Muscle layer of duodenum (tissue), 2 donors: ENCODE measurements at regions not wholly inside any gene's neighbourhood (a gene's known extent, or its start where the extent isn't known, plus 50 kb on each side); places are given as distances from the start of the nearest gene placed in this dataset.

Source experiments
- H3K27ac ChIP-seq: one replicate; pipeline ENCODE4 v1.7.0; 2013; ENCODE audit warnings: mild to moderate bottlenecking, low read length
- H3K27me3 ChIP-seq: one replicate; pipeline ENCODE4 v1.7.0; 2013; ENCODE audit warnings: low read depth, mild to moderate bottlenecking, control low read depth, low read length
- H3K36me3 ChIP-seq, 2 donors: one replicate each; pipeline ENCODE4 v1.7.0; 2013; ENCODE audit warnings: low read length in 2 of 2, control low read depth in 1 of 2, mild to moderate bottlenecking in 1 of 2; ENCODE audit not compliant: insufficient read depth in 2 of 2, control insufficient read depth in 1 of 2
- H3K4me1 ChIP-seq, 2 donors: one replicate each; pipeline ENCODE4 v1.7.0; 2013; ENCODE audit warnings: low read length in 2 of 2, mild to moderate bottlenecking in 2 of 2, control low read depth in 1 of 2, moderate library complexity in 1 of 2; ENCODE audit not compliant: insufficient read depth in 2 of 2, control insufficient read depth in 1 of 2
- H3K4me3 ChIP-seq, 2 donors: one replicate each; pipeline ENCODE4 v1.7.0; 2013; ENCODE audit warnings: low read length in 2 of 2, low read depth in 1 of 2, mild to moderate bottlenecking in 1 of 2
- H3K9me3 ChIP-seq, 2 donors: one replicate each; pipeline ENCODE4 v1.7.0; 2013; ENCODE audit warnings: low read length in 2 of 2, control low read depth in 1 of 2, mild to moderate bottlenecking in 1 of 2; ENCODE audit not compliant: control insufficient read depth in 1 of 2
- donor health status: healthy.

DNA sequence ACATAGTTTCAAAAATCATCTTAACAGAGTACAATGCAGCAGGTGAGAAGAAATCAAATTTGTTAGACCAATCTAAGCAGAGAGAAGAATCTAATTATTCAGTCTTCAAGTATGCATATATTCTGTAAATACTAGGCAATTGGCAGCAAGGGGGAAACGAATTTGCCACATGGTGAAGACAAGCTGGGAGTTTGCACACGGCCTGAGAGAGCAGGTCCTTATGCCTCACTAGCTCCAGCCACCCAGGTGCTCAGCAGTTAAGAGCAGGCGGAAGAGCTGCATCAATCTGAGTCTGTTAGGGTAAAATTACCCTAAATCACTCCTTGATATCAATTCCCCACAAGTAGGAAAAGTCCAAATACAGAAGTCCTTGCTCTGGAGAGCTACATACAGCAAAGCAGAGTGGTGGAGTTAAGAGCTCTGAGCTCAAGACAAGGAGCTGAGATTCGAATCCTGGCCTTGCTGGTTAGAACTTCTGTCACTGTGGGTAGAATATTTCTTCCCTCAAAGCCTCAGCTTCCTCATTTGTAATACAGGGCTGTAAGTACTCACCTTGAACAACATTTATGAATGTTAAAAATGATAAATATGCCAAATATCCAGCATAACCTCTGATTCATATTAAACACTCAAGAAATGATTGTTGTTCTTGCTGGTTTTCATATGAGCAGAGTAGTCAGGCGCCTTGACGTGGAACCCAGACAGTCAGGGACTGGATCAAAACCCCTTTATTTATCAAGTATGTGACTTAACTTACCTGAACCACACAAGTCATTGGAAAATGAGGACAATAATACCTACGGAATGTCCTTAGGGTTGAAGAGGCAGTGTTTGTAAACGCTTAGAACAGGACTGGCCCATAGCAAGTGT is 444.2 kb downstream of the CDH26 start:
- Histone ChIP-seq H3K27ac (no peak overlapping the region), H3K4me3 (no peak overlapping the region), H3K27me3 (no peaks in the 10 kb centered on the region), H3K36me3 (no peaks in the 10 kb centered on the region), H3K4me1 (no peaks in the 10 kb centered on the region), H3K9me3 (no peaks in the 10 kb centered on the region)

DNA sequence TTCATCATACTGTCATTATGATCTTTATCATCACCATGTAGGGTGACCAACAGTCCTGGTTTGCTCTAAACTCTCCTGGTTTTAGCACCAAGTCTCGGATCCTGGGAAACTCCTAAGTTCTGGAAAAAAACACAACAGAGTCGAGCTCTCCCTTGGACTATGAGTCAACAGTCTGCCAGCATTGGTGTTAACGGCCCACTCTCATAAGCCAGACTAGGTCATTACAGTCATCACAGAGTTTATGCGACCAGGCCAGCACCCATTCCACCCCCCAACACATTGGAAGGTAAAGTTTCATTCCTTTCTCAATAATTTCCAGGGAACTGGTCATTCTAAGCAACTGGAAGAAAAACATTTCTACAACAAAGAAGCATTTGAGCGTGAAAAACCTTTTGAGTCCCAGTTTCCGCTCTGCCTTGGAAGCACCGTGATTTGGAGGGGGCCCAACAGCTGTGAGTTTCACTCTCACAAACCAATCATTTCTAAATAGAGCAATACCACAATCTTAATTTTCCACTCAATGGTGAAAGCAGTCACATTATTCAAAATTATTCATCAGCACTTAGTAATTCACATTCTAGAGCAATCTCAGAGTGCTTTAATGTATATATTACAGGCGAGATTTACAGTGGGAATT is 445.0 kb downstream of the CDH26 start:
- H3K27ac ChIP-seq: no peak overlapping the region
- H3K4me1 ChIP-seq: no peaks in the 10 kb centered on the region
- no peak overlapping the region for H3K4me3 ChIP-seq
- H3K27me3 ChIP-seq: no peaks in the 10 kb centered on the region
- H3K9me3 ChIP-seq: no peaks in the 10 kb centered on the region
- no peaks in the 10 kb centered on the region for H3K36me3 ChIP-seq

DNA sequence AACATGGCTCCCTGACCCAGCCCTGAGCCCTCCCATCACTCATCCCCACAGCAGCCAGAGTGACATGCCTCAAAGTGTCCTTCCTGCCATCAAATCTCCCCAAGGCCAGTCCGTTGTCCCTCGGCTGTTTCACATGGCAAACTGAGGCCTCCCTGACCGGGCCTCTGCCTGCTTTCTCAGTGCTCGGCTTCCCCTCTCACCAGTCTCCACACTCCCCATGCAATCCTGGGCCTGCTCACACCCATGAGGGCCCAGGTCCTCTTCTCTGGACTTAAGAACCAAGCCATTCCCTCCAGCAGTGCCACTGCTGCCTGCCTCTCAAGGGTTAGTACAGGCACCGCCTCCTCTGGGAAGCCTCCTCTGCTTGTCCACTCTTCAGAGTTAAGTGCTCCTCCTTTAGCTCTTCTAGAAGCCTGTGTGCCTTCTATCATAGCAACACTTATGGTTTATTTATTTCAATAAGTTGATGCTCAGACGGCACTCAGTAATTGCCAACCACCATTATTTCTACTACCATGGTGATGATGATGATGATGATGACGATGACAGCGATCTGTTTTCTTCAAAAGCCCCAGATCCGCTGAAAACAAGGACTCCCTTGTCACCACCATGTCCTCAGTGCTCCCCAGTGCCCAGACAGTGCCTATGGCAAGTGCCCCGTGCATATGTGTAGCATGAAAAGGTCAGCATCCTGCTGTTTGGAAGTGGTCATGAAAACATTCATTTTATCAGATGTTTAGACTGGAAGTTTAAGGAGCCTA is 449.0 kb downstream of the CDH26 start:
- H3K36me3 ChIP-seq: no peaks in the 10 kb centered on the region

GRCh38 chr20:60407938-60408337 is 449.7 kb downstream of the CDH26 start:
- no peaks in the 10 kb centered on the region for H3K4me1 ChIP-seq
- peaks cover 0 to 4% of the 10 kb centered on the region in 2 donors for H3K9me3 ChIP-seq
- no peaks in the 10 kb centered on the region for H3K27me3 ChIP-seq
- H3K4me3 ChIP-seq: no peak overlapping the region
- H3K27ac ChIP-seq: no peak overlapping the region
- no peaks in the 10 kb centered on the region for H3K36me3 ChIP-seq

More for the DNA sequence above, 449.0 kb downstream of the CDH26 start:
- H3K4me1 ChIP-seq: no peaks in the 10 kb centered on the region
- no peak overlapping the region for H3K4me3 ChIP-seq
- no peak overlapping the region for H3K27ac ChIP-seq
- no peaks in the 10 kb centered on the region for H3K27me3 ChIP-seq
- peaks cover 0 to 4% of the 10 kb centered on the region in 2 donors for H3K9me3 ChIP-seq

DNA sequence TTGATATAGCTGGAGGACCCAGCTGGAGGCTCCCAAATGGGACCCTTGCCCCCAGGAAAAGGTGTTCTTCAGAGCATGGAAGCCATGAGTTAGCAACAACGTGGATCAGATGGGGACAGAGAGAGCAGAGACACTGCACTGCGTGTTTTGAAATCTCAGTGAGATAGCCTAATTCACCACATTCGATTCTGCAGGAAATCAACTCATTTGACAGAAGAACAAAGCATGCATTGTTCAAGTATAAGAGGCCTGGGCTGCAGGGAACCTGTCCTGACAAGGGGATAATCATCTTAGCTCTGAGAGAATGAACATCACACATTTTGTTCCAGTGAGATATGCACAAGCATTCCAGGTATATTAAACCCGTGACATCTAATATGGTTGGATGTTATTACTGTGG is 450.2 kb downstream of the CDH26 start:
- H3K9me3 ChIP-seq: peaks cover 0 to 4% of the 10 kb centered on the region in 2 donors

DNA sequence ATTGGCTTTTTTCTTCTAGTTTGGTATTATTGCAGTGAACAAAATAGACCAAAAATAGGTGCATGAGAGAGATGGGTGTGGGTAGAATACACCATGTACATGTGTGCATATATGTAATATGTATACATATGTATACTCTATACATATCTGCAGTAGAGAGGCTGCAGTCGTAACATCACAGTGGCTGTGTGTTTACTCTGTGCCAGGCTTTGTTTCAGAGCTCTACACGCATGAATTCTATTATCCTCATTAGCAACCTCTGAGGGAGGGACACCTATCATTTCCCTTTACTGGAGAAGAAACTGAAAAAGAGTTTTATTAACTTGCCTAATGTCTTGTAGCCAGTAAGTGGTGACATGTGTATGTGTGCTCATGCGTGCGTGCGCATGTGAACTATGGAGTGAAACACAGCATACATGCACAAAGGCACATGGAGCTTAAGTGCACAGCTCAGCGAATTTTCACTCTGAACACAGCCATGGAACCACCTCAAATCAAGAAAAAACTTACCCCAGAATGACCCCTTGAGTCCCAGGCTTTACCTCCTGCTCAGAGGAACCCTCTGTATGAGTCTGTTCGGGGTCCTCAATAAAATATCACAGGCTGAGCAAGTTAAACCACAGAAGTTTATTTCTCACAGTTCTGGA is 452.5 kb downstream of the CDH26 start:
- H3K9me3 ChIP-seq: peaks cover 0 to 4% of the 10 kb centered on the region in 2 donors

More for the DNA sequence above, 450.2 kb downstream of the CDH26 start:
- no peak overlapping the region for H3K4me3 ChIP-seq
- no peak overlapping the region for H3K27ac ChIP-seq
- no peaks in the 10 kb centered on the region for H3K4me1 ChIP-seq
- H3K36me3 ChIP-seq: no peaks in the 10 kb centered on the region
- H3K27me3 ChIP-seq: no peaks in the 10 kb centered on the region

GRCh38 chr20:60411813-60412212 is 453.6 kb downstream of the CDH26 start:
- no peak overlapping the region for H3K4me3 ChIP-seq
- H3K27ac ChIP-seq: no peak overlapping the region
- no peaks in the 10 kb centered on the region for H3K27me3 ChIP-seq
- peaks cover 0 to 4% of the 10 kb centered on the region in 2 donors for H3K9me3 ChIP-seq
- no peaks in the 10 kb centered on the region for H3K4me1 ChIP-seq
- H3K36me3 ChIP-seq: no peaks in the 10 kb centered on the region

More for the DNA sequence above, 452.5 kb downstream of the CDH26 start:
- H3K36me3 ChIP-seq: no peaks in the 10 kb centered on the region
- H3K4me3 ChIP-seq: no peak overlapping the region
- H3K27ac ChIP-seq: no peak overlapping the region
- no peaks in the 10 kb centered on the region for H3K27me3 ChIP-seq
- no peaks in the 10 kb centered on the region for H3K4me1 ChIP-seq

- Histone ChIP-seq H3K27me3 (no peaks in the 10 kb centered on the region), H3K27ac (no peak overlapping the region), H3K4me1 (no peaks in the 10 kb centered on the region), H3K9me3 (no peaks in the 10 kb centered on the region), H3K4me3 (no peak overlapping the region), H3K36me3 (no peaks in the 10 kb centered on the region)
Measured at GRCh38 chr20:60420676-60421229, 462.5 kb downstream of the CDH26 start.

GRCh38 chr20:60422848-60423247 is 464.6 kb downstream of the CDH26 start:
- Histone ChIP-seq H3K9me3 (no peaks in the 10 kb centered on the region), H3K27me3 (no peaks in the 10 kb centered on the region), H3K4me3 (no peak overlapping the region), H3K27ac (no peak overlapping the region), H3K4me1 (no peaks in the 10 kb centered on the region), H3K36me3 (no peaks in the 10 kb centered on the region)

DNA sequence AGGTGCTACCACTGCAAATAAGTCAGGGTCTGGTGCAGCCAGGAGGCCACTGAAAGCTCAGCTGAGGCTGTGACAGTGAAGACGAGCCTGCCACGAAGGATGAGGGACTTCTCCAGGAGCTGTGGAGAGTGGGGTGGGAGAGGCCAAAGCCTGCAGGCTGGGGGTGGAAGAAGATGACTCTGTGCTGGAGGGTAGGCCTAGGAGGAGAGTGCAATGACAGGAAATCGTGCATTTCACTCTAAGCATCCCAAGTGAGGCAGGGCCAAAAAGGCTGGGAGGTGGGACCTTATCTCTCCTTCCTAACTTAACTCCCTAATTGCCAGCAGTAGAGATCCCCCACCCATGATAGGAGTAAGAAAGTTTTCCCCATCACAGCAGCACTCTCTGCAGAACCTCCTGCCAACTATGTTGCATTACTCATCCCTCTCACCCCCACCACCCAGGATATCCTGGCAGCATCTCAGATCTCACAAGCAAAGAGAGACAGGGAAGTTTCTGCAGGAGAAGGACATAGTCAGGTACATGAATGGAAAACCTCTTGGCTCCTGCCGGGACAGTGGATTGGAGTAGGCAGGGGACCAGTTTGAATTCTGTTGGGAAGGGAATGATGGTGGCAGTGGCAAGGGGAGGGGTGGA is 466.2 kb downstream of the CDH26 start:
- H3K27me3 ChIP-seq: no peaks in the 10 kb centered on the region
- H3K27ac ChIP-seq: no peak overlapping the region
- H3K4me1 ChIP-seq: no peaks in the 10 kb centered on the region
- no peak overlapping the region for H3K4me3 ChIP-seq
- H3K36me3 ChIP-seq: no peaks in the 10 kb centered on the region
- H3K9me3 ChIP-seq: no peaks in the 10 kb centered on the region
